ENCODE measurements at regions not wholly inside any gene's neighbourhood (a gene's known extent, or its start where the extent isn't known, plus 50 kb on each side); places are given as distances from the start of the nearest gene placed in this dataset.

DNA sequence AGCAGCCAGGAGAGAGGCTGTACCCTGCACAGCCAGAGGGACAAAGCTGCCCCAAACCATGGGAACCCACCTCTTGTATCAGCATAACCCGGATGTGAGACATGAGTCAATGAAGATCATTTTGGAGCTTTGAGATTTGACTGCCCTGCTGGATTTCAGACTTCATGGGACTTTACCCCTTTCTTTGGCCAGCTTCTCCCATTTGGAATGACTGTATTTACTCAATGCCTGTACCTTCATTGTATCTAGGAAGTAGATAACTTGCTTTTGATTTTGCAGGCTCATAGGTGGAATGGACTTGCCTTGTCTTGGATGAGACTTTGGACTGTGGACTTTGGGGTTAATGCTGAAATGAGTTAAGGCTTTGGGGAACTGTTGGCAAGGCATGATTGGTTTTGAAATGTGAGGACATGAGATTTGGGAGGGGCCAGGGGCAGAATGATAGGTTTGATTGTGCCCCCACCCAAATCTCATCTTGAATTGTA, 616.2 kb downstream of the RWDD3 start:
- no peak overlapping the region for H3K4me3 ChIP-seq (ENCODE audit: low read depth, low read length)
- TF ChIP-seq, protein P1, sequence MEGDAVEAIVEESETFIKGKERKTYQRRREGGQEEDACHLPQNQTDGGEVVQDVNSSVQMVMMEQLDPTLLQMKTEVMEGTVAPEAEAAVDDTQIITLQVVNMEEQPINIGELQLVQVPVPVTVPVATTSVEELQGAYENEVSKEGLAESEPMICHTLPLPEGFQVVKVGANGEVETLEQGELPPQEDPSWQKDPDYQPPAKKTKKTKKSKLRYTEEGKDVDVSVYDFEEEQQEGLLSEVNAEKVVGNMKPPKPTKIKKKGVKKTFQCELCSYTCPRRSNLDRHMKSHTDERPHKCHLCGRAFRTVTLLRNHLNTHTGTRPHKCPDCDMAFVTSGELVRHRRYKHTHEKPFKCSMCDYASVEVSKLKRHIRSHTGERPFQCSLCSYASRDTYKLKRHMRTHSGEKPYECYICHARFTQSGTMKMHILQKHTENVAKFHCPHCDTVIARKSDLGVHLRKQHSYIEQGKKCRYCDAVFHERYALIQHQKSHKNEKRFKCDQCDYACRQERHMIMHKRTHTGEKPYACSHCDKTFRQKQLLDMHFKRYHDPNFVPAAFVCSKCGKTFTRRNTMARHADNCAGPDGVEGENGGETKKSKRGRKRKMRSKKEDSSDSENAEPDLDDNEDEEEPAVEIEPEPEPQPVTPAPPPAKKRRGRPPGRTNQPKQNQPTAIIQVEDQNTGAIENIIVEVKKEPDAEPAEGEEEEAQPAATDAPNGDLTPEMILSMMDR (IDR thresholded peaks at IDR 0.05; ENCODE audit: low read depth, low read length), result no peak

DNA sequence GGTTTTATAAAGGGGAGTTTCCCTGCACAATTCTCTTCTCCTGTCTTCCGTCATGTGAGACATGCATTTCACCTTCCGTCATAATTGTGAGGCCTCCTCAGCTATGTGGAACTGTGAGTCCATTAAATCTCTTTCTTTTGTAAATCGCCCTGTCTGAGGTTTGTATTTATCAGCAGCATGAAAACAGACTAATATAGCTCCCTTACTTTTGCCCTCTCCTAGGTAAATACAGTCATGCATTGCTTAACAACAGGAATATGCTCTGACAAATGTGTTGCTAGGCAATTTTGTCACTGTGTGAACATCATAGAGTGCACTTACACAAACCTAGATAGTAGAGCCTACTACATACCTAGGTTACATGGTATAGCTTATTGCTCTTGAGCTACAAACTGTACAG, 616.8 kb downstream of the RWDD3 start:
- no peak overlapping the region for H3K4me3 ChIP-seq (ENCODE audit: low read depth, low read length)
- TF ChIP-seq, protein P1 (IDR thresholded peaks at IDR 0.05; ENCODE audit: low read depth, low read length), result no peak

DNA sequence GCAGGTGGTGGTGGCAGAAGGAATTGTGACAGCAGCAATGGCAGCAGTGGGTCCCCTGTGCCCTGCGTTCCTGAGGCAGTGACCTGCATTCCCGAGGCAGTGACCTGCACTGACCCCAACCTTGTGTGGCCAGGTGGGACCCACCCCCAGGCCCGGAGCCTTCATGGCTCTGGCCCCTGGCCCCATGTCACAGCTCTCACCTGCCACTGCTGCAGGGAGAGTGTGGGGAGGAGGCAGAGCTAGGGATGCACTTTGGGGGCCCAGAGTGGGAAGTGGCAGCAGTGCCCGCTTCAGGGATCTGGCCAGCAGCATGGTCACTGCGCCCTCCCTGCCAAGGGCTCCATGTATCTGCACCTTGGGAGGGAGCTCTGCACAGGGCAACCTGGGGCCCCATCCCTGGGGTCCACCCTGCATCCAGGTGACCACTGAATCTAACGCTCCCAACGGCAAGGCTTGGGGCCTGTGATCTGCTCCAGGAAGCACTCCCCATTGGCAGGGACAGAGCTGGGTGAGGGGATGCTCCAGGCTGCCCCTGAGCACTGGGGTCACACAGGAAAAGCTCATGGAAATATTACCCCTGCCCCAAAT, 618.6 kb downstream of the RWDD3 start:
- H3K4me3 ChIP-seq (ENCODE audit: low read depth, low read length), result no peak overlapping the region
- TF ChIP-seq, protein P1 (IDR thresholded peaks at IDR 0.05; ENCODE audit: low read depth, low read length), result no peak

DNA sequence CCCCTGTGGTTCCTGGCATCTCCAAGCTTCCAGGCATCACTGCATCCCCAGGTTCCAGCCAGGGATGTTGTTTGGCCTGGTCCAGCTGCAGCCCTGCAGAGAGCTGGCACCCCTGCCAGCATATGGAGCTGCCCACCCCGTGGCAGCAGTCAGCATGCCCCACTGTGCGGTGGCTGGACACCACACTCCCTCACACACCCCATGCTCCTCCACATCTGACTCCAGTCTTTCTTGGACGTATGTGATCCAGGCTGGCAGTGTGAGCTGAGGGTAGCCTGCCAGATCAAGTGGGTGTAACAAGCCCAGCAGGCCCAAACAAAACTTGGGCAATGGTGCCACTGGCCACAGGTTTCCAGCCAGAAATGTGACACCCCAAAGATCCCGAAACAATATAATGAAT, 620.4 kb downstream of the RWDD3 start:
- H3K4me3 ChIP-seq (ENCODE audit: low read depth, low read length), result no peak overlapping the region
- TF ChIP-seq, protein P1 (IDR thresholded peaks at IDR 0.05; ENCODE audit: low read depth, low read length), result no peak

DNA sequence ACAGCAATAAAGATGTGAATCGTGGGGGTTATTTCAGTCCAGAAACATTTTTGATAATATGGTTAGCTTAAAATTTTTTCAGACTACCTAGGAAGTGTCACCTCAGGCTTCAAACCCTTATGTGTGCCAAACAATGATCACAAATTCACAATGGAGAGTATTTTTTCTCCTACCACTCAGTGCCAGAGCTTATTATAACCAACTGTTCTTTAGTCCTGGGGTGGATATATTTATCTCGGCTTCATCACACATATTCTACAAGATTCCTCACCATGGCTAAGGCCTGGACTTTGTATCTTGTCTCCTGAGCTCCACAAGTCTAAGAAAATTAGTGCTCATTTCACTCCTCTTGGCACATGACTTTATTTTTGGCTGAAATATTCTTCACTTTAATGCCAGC, 629.1 kb downstream of the RWDD3 start:
- TF ChIP-seq, protein P1 (IDR thresholded peaks at IDR 0.05; ENCODE audit: low read depth, low read length), result no peak
- no peak overlapping the region for H3K4me3 ChIP-seq (ENCODE audit: low read depth, low read length)

DNA sequence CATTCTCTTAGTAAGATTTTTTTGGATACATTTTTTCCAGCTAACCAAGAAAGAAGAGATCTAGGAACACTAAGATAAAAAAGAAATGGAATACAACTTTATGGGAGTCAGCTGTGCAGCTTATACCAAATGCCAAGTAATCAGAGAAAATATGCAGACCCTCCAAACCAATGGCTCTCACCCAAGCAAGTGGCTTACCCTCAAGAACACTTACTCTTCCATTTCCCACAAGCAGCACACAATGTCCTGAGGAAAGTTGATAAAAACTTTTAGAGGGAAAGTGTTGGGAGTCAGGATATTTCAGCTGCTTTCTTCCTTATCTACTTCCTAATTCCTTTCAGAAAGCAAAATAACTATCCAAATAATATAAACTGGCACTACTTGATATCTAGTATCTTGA, 631.8 kb downstream of the RWDD3 start:
- H3K4me3 ChIP-seq (ENCODE audit: low read depth, low read length), result no peak overlapping the region
- TF ChIP-seq, protein P1 (IDR thresholded peaks at IDR 0.05; ENCODE audit: low read depth, low read length), result no peak

DNA sequence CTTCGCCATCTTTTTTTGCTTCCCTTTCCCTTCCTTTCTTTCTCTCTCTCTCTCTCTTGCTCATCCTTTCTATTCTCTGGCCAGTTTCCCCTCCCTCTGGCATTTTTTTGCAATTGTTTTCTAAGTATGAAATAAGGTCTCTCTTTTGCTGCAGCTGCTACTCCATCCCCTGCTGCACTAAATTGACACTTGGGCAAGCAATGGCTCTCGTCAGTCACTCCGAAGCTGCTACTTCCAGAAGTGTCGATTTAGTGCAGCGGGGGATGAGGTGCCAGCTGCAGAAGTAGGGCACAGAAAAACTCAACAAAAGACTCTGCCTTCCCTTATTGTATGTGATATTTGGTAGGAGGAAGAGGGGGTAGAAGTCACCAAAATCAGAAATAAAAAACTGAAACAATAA, 642.3 kb downstream of the RWDD3 start:
- no peak overlapping the region for H3K4me3 ChIP-seq (ENCODE audit: low read depth, low read length)
- TF ChIP-seq, protein P1 (IDR thresholded peaks at IDR 0.05; ENCODE audit: low read depth, low read length), result no peak
